IPS-NIHi7 (cell line): ENCODE measurements at regions not wholly inside any gene's neighbourhood (a gene's known extent, or its start where the extent isn't known, plus 50 kb on each side); places are given as distances from the start of the nearest gene placed in this dataset.
"Not testable (repeated sequence)": the region's sequence is repeated elsewhere in the genome, so short reads cannot be mapped to it uniquely, and the experiment has no call there.

Source experiments
- DNase-seq: peaks from one replicate; pipeline ENCODE4 v3.0.0; 2012; ENCODE audit warnings: mixed read lengths; ENCODE audit errors: extremely low spot score

- DNase-seq = no peak
Observed at GRCh38 chr6:135605278-135605790, 107.8 kb upstream of the AHI1 start.

GRCh38 chr6:135606392-135606791 lies 108.9 kb upstream of the AHI1 start:
- no peak for DNase-seq

DNA sequence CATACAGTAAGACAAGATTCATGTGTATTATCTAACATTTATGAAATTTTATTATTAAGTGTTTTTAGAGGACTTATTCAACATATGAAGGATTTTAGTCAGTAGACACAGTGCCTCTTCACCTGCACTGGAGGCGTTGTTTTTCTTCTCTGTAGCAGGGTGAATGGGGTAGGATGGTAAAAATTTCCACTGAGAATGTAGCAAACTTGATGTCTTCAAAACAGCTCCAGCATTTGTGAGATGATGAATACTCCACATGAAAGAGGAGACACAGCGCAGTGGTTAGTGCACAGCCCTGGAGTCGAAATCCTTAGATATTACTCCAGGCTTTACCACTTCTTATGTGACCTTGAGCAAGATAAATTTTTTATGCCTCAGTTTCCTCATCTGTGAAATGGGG lies 110.5 kb upstream of the AHI1 start:
- DNase-seq = no peak

- not testable (repeated sequence) for DNase-seq
Observed at GRCh38 chr6:135610192-135610591, 112.7 kb upstream of the AHI1 start.

GRCh38 chr6:135616655-135617054 lies 119.1 kb upstream of the AHI1 start:
- DNase-seq = no peak

DNA sequence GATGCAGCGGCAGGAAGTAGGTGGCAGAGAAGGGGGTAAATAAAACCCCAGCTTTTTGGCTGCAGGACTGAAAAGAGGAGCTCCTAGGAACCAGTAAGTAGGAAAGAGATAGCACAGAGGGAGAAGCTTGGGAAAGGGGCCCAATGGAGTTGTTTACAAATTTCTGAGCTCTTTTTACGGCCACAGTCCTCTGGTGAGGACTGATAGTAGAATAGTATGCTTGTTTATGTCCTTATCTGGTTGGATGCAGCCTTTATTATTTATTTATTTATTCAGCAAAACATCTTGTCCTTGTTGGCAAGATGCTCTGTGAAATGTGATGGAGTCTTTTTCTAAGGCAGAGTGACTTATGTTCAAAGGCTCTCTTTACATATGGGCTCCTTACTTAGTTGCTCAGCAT lies 119.7 kb upstream of the AHI1 start:
- DNase-seq = no peak

DNA sequence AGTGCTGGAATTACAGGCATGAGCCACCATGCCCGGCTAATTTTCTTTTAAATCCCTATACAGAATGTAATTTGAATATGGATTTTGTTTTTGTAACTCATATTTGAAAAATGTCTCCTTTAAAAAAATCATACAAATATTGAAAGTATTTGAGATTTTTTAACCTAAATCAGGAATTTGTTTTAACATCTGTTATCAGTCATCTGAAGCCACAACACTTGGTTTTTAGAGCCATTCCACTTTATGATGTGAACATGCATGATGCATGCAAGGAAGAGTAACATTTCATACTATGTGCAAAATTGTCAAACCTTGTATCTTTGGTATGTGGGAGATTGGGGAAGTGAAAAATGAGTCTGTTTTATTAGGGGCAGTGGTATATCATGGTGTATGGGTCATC lies 124.5 kb upstream of the AHI1 start:
- no peak for DNase-seq

- DNase-seq = no peak
Observed at GRCh38 chr6:135623979-135624378, 126.4 kb upstream of the AHI1 start.

DNA sequence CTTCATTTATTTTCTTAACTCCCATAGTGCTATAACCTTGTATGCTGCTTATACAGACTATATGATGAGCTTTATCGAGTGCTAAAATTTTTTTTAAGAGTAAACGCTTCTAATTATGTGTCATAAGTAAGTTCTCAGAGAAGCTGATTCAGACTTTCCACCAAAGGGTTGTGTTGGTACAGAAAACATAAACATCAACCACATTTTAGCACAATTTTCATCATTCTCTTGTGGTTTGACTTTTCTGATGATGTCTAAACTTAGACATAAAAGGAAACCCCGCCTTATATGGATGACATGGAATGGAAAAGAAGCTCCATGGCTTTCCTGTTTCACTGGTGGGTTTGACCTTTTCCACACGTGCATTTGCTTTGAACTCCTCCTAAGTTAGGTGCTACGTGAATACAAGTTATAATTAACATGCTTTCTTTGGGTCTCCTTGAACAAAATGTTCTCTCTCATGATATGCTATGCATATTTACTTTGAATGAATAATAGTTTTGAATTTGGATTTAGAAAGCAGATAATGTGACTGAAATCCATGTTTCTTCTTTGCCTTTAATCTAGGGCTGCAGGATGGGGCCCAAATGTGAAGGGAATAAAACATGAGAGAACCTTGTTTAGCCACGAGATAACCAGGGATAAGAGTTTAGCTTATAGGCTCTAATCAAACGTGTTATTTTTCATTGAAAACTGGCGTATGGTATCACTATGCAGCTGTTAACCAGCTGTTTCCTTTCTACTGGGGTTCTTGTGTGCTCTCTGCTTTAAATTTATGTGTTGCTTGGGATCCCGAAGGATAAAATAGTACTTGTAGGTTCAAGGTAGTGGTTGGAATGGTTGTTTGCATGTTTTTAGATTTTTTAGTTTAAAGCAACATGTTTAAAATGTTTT lies 127.1 kb upstream of the AHI1 start:
- no peak for DNase-seq

DNA sequence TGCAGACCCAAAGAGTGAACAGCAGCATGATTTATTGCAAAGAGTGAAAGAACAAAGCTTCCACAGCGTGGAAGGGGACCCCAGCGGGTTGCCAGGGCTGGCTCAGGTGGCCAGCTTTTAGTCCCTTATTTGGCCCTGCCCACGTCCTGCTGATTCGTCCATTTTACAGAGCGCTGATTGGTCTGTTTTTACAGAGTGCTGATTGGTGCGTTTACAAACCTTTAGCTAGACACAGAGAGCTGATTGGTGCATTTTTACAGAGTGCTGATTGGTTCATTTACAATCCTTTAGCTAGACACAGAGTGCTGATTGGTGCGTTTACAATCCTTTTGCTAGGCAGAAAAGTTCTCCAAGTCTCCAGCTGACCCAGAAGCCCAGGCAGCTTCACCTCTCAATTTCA lies 128.5 kb upstream of the AHI1 start:
- not testable (repeated sequence) for DNase-seq

DNA sequence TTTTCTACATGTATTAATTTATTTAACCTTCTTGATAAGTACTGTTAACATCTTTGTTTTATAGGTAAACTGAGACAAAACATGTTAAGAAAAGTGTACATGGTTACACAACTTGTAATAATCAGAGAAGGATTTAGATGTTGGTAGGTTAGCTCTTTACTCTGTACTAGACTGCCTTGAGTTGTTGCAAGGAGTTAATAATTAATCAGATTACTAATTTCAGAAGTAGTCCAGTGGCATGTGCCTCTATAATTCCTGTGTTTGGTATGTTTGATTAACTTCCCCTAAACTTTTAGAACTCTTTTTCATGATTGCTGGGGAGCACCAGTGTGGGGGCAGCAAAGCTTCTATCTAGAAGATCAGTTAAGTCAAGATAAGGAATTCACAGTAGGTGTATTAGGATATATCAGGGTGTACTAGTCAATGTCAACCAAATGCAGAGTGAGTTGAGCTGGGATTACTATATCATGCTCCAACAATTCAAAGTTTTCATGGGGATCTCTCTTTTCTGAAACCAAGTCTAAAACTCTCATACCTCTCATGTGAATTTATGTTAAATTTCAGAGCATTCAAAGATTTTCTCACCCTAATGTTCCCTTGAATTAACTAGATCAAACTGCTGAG lies 129.7 kb upstream of the AHI1 start:
- no peak for DNase-seq

- DNase-seq = peak; percentile 33
Observed at GRCh38 chr6:135630789-135631376, 133.3 kb upstream of the AHI1 start.

GRCh38 chr6:135631821-135632220 lies 134.3 kb upstream of the AHI1 start:
- no peak for DNase-seq

DNA sequence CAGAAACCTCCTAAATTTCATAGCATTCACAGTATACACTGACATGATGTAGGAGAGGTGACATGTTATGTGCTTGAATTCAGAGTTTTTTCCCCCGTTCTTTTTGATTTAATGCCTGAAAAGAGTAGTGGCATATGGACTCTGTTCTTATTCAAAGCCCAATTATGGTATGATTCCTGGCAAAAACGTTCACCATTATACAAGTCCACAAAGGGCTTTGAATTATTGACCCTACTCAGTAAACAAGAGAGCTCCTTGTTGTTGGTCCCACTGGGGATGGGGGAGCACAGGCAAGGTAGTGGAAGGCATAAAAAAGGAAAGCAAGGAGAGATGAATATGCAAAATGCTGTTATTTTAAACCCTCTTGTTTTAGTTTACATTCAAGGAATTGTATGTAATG lies 136.0 kb upstream of the AHI1 start:
- no peak for DNase-seq

- DNase-seq = no peak
Observed at GRCh38 chr6:135637701-135638100, 140.2 kb upstream of the AHI1 start.

DNA sequence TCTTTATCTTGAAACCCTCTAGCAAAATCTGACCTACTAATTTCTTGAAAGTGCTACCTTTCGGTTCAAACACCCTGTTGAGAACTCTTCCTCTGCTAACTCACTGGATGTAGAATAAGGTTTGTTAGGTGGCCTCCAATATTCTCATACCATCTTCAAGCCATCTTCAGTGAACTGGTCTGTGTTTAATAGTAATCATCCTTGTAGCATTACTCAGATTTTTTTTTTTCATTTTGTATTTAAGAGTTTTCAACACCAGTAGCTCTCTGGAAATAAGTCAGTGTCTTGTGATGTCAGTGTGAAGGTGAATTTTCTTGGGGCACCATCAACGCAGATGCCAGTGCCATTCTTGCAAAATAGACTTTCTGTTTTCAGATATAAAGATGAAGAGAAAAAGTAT lies 140.6 kb upstream of the AHI1 start:
- no peak for DNase-seq

DNA sequence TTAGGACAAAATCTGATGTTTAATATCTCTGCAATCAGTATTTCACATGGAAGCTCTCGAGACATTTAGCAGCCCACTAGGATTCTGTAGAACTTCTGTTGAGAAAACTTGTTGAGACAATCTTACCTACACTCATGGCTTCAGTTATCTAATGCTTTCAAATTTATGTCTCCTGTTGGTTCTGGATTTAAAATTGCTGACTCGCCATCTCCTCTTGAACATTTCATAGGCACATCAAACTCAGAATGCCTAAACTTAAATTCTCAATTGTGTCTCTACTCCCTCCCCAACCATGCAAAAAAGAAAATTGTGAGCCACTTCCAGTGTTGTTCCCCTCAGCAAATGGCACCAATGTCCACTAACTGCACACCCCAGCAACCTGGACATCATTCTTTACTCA lies 142.5 kb upstream of the AHI1 start:
- no peak for DNase-seq

DNA sequence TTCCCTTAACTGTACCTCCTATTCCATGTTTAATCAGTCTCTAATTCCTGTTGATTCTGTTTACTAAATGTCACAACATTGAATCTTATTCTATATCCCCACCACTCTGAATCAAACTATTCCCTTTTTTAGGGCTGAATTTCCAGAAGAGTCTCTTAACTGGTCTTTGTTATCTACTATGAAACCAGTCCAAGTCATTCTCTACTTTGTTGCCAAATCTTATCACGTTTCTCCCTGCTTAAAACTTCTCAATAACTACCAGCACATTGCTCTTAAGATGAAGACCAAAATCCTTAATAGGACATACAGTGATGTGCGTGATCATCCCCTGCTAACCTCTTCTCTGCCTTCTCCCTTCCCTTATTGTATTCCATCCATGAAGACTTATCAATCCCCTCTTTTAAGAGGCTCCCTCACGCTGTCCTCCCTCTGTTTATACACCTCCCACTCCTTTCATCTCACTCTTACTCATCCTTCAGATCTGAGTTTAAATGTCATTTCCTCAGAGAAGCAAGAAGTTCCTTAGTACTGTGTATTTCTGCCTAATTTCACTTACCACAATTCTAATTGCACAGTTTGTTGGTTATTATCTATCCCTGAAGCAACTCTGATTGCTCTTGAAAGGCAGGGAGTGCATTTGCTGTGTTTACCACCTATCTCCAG lies 143.0 kb upstream of the AHI1 start:
- DNase-seq = no peak

DNA sequence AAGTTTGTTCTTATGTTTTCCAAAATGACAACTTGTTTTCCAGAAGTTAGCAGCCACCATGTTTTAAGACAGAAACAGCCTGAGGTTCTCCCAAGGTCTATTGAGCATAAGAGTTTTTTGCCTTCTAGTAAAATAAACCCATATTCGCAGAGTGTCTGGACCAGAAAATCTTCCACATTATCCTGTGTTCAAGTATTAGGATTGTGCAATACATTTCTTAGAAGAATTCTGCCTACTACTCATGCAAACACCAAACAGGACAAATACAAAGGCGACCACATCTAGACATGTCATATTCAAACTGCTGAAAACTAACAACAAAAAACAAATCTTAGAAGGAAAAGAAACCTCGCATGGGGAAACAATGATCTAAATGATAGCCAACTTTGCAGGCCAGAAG lies 145.4 kb upstream of the AHI1 start:
- DNase-seq = no peak

DNA sequence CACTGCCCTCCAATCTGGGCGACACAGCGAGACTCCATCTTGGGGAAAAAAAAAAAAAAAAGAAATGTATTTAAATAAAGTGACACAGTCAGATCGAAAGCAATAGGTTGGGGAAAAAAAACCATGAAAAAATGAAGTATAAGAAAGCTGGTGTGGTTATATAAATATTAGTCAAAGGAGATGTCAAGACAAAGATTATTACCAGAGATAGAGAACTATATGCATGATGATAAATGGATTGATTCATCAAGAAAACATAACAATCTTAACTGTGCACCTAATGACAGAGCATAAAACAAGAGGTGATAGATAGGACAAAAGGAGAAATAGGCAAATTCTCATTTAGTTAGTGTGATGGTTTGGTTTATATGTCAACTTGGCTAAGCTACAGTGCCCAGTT lies 146.9 kb upstream of the AHI1 start:
- DNase-seq = no peak

DNA sequence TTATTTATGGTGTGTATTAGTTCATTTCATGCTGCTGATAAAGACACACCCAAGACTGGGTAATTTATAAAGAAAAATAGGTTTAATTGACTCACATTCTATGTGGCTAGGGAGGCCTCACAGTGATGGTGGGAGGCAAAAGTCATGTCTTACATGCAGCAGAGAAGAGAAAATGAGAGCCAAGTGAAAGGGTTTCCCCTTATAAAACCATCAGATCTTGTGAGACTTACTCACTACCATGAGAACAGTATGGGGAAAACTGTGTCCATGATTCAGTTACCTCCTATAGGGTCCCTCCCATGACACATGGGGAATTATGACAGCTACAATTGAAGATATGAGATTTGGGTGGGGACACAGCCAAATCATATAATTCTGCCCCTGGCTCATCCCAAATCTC lies 150.0 kb upstream of the AHI1 start:
- no peak for DNase-seq
